ENCODE measurements at regions not wholly inside any gene's neighbourhood (a gene's known extent, or its start where the extent isn't known, plus 50 kb on each side); places are given as distances from the start of the nearest gene placed in this dataset.

DNA sequence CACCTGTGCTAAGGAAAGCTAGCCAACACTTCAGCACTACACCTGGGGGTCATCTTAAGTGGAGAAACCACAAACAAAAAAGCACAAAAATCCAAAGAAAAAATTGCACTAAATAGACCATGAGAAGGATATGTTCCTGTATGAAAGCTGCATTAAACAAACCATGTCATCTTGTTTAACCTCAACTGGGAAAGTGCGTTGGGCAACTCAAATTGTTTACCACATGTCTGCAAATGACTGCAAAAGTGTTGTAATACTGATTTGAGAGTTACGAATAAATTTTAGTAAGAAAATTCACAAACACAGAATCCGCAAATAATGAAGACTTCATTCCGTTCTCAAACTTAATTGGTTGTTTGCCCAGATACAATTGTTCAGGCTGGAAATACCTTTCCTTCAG lies 111.9 kb upstream of the EGFR start:
- POLR2A ChIA-PET: no interaction called here
- intact Hi-C loops (cut with DNase I, micrococcal nuclease): no loop called here
- CTCF ChIA-PET: interaction anchor here (1.0 kb wide), 1 partner anchor 118 kb away, joined by 3 read pairs; no protein-coding TSS in a partner anchor
- no peaks in the 10 kb centered on the region for H3K36me3 Mint-ChIP-seq (ENCODE audit: low read depth)
- H3K27ac Mint-ChIP-seq: no peak overlapping the region
- peaks cover 11% of the 10 kb centered on the region for H3K27me3 Mint-ChIP-seq
- H3K4me1 Mint-ChIP-seq: no peaks in the 10 kb centered on the region
- ATAC-seq: no peak
- H3K4me3 Mint-ChIP-seq: no peak overlapping the region
- H3K9me3 Mint-ChIP-seq (ENCODE audit: low read depth): no peaks in the 10 kb centered on the region
- DNase-seq: no peak

DNA sequence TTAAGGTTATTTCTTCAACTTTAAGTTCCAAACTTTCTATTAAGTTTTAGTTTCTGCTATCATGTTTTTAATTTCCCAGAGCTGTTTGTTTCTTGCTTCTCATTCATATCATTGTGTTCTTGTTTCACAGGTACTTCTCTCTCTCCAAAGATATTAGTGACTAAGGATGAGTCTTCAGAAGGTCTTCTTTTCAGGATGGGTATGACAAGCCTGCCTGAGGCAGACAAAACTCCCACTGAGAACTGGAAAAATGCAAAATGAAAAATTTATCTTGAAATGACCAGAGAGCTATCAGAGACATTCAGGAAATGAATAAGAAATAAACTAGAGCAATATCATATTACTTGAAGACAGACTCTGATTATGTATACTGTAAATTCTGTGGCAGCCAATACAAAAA lies 110.8 kb upstream of the EGFR start:
- DNase-seq: no peak
- no peak overlapping the region for H3K4me3 Mint-ChIP-seq
- H3K27me3 Mint-ChIP-seq: peaks cover 8% of the 10 kb centered on the region
- no peaks in the 10 kb centered on the region for H3K36me3 Mint-ChIP-seq (ENCODE audit: low read depth)
- no peak overlapping the region for H3K27ac Mint-ChIP-seq
- intact Hi-C loops (cut with DNase I, micrococcal nuclease): no loop called here
- ChIA-PET POLR2A (no interaction called here), CTCF (no interaction called here)
- H3K4me1 Mint-ChIP-seq: no peaks in the 10 kb centered on the region
- ATAC-seq: no peak
- H3K9me3 Mint-ChIP-seq (ENCODE audit: low read depth): no peaks in the 10 kb centered on the region

DNA sequence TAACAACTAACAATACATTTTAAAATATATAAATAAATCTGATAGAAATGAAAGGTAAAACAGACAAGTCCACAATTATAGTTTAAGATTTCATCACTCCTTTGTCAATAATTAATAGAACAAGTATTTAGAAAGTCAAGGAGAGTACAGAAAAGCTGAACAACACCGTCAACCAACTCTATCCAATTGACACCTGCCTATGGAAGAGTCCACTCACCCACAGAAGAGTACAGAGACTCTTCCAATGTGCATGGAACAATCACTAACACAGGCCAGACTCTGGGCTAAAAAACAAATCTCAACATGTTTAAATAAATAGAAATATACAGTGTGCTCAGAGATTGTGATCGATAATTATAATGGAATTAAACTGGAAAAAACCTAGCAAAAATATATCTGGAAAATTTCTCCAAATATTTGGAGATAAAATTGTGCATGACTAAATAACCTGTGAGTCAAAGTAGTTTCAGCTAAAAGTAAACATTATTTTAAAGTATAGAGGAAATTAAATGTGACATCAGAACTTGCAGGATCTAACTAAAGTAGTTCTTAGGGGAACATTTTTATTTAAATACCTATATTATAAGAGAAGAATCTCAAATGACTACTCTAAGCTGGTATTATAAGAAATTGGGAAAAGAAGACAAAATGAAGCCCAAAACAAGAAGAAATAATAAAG lies 109.9 kb upstream of the EGFR start:
- H3K27me3 Mint-ChIP-seq: peaks cover 6% of the 10 kb centered on the region

DNA sequence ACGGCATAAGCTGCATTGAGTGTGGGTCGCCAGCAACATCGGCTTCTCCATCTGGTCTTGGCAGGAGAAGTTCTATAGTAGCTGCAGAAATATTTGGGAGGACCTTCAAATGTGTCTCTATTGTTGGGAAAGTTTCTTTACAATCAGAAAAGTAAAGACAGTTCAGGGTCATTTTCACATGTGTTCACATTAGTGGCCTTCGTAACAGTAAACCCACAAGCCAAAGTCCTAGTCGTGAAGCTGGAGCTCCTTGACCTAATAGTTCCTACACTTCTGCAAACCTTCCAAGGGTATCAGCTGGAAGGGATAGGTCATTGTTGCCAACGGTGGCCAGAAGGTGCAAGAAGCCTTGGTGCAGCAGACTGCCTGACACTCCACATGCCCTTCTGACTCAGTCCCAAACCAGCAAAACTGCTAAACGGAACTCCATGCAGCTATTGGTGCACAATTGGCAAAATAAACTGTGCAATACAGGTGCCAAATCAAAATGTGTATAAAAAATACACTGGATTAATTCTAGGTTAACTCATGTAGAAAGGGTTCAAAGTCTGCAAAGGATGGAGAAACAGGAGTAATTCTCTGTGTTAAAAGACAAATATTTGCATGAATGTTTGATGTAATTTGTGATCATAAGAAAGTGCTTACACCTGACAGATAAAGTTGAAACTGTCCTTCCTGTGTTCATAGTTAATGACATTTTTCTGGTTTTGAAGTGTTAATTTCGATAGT lies 102.8 kb upstream of the EGFR start:
- Mint-ChIP-seq H3K4me3 (no peak overlapping the region), H3K9me3 (ENCODE audit: low read depth) (no peaks in the 10 kb centered on the region), H3K27me3 (peaks cover 7% of the 10 kb centered on the region), H3K36me3 (ENCODE audit: low read depth) (no peaks in the 10 kb centered on the region), H3K27ac (no peak overlapping the region), H3K4me1 (no peaks in the 10 kb centered on the region)
- DNase-seq (no peak), ATAC-seq (no peak)
- intact Hi-C loops (cut with DNase I, micrococcal nuclease): no loop called here
- ChIA-PET CTCF (no interaction called here), POLR2A (no interaction called here)

More for the DNA sequence above, 109.9 kb upstream of the EGFR start:
- DNase-seq: no peak
- intact Hi-C loops (cut with DNase I, micrococcal nuclease): no loop called here
- Mint-ChIP-seq H3K9me3 (ENCODE audit: low read depth) (no peaks in the 10 kb centered on the region), H3K27ac (no peak overlapping the region), H3K4me3 (no peak overlapping the region), H3K4me1 (no peaks in the 10 kb centered on the region), H3K36me3 (ENCODE audit: low read depth) (no peaks in the 10 kb centered on the region)
- ATAC-seq: no peak
- ChIA-PET POLR2A (no interaction called here), CTCF (no interaction called here)

DNA sequence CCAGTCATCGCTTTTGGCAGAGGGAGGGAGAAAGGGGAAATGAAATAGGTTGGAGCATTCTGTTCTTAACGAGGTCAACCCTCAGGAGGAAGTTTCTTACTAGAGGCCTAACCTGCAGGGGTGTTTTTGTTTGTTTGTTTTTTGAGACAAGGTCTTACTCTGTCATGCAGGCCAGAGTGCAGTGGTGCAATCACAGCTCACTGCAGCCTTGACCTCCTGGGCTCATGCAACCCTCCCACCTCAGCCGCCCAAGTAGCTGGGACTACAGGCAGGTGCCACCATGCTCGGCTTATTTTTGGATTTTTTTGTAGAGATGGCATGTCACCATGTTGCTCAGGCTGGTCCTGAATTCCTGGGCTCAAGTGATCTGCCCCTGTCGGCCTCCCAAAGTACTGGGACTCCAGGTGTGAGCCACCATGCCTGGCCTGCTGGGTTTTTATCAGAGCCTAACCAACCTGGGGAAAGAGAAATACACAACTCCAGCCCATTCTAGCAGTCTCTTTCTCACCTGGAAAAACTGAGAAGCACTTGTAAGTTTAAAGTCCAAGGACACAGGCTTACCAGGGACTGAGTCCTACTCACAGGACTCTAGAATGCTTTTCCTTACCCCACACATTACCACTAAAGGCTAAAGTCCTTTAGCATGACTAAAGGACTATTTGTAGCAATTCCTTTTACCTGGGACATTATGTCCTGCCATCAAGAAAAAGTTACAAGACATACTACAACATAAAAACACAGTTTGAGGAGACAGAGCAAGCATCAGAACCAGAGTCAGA lies 101.0 kb upstream of the EGFR start:
- no peak for DNase-seq
- intact Hi-C loops (cut with DNase I, micrococcal nuclease): no loop called here
- H3K4me3 Mint-ChIP-seq: no peak overlapping the region
- no peaks in the 10 kb centered on the region for H3K9me3 Mint-ChIP-seq (ENCODE audit: low read depth)
- H3K27me3 Mint-ChIP-seq: peaks cover 13% of the 10 kb centered on the region
- ChIA-PET POLR2A (no interaction called here), CTCF (no interaction called here)
- ATAC-seq: no peak
- H3K36me3 Mint-ChIP-seq (ENCODE audit: low read depth): no peaks in the 10 kb centered on the region
- no peaks in the 10 kb centered on the region for H3K4me1 Mint-ChIP-seq
- H3K27ac Mint-ChIP-seq: no peak overlapping the region

DNA sequence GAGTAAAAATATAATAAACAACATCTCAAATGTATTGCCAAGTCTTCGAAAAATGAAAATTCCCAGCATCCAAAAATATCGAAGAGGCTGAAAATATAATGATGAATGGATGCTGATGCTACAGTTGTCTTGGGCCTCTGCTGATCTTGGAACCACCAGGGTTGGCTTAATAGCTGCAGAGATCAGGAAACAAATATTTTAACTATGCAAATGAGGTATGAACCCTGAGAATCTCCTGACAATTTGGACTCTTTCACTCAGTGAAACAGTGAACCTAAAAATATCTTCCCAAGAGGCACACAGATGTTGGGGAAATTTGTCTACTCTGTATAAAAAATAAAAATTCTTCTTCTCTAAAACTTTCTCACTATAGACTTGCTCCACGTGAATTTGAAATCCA lies 97.7 kb upstream of the EGFR start:
- ChIA-PET CTCF (no interaction called here), POLR2A (no interaction called here)
- Mint-ChIP-seq H3K27me3 (peaks cover 15% of the 10 kb centered on the region), H3K9me3 (ENCODE audit: low read depth) (peaks cover 5% of the 10 kb centered on the region), H3K4me3 (no peak overlapping the region), H3K36me3 (ENCODE audit: low read depth) (no peaks in the 10 kb centered on the region), H3K4me1 (no peaks in the 10 kb centered on the region), H3K27ac (no peak overlapping the region)
- ATAC-seq (no peak), DNase-seq (no peak)
- intact Hi-C loops (cut with DNase I, micrococcal nuclease): no loop called here

DNA sequence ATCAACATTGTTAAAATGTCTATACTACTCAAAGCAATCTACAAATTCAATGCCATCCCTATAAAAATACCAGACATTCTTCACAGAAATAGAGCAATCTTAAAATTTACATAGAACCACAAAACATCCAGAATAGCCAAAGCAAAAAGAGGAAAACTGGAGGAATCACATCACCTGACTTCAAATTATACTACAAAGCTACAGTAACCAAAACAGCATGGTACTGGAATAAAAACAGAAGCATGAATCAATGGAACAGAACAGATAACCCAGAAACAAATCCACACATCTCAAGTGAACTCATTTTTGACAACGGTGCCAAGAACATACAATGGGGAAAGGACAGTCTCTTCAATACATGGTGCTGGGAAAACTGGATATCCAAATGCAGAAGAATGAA lies 87.3 kb upstream of the EGFR start:
- Mint-ChIP-seq H3K4me3 (no peak overlapping the region), H3K4me1 (peaks cover 5% of the 10 kb centered on the region), H3K27me3 (peaks cover 48% of the 10 kb centered on the region), H3K36me3 (ENCODE audit: low read depth) (no peaks in the 10 kb centered on the region), H3K9me3 (ENCODE audit: low read depth) (peaks cover 17% of the 10 kb centered on the region), H3K27ac (no peak overlapping the region)
- ATAC-seq (no peak), DNase-seq (no peak)
- intact Hi-C loops (cut with DNase I, micrococcal nuclease): no loop called here
- ChIA-PET POLR2A (no interaction called here), CTCF (no interaction called here)

DNA sequence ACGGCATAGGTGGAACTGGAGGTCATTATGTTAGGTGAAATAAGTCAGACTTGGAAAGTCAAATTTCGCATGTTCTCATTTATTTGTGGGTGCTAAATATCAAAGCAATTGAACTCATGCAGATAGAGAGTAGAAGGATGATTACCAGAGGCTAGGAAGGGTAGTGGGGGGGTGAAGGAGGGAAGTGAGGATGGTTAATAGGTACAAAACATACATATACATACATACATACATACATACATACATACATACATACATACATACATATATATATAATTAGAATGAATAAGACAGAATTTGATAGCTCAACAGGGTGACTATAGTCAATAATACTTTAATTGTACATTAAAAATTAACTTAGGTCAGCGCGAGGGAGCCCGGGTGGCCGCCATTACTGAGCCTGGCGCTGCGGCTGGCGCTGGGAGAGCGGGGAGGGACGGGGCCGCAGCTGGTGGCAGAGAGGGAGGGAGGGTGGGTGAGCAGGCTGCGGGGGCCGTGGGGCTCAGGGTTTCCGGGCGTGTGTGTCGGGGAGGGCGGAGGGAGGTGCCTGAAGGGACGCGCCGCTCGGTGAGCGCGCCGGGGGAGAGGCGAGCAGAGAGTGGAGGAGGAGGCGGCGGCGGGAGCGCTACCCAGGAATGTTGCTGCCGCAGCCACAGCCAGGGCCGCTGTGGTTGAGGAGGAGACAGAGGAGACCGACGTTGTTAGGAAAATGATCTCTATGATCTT lies 85.8 kb upstream of the EGFR start:
- DNase-seq (peak; percentile 19), ATAC-seq (no peak)
- Mint-ChIP-seq H3K9me3 (ENCODE audit: low read depth) (peaks cover 17% of the 10 kb centered on the region), H3K27ac (no peak overlapping the region), H3K36me3 (ENCODE audit: low read depth) (no peaks in the 10 kb centered on the region), H3K27me3 (peaks cover 55% of the 10 kb centered on the region), H3K4me1 (peaks cover 5% of the 10 kb centered on the region), H3K4me3 (no peak overlapping the region)
- ChIA-PET POLR2A (no interaction called here), CTCF (no interaction called here)
- intact Hi-C loops (cut with DNase I, micrococcal nuclease): no loop called here

DNA sequence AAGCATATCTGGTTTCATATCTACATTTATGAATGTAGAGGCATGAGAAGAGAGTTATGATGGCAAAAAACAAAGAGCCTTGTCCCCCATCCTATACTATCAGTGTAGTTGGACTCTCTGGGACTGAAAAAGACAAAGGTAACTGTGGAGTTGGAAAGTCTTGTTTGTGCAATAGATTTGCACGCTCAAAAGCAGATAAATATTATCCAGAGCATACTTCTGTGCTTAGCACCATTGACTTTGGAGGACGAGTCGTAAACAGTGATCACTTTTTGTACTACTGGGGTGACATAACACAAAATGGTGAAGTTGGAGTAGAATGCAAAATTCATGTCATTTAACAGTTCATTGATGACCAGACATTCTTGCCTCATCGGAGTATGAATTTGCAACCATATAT lies 85.2 kb upstream of the EGFR start:
- Mint-ChIP-seq H3K4me1 (peaks cover 5% of the 10 kb centered on the region), H3K4me3 (no peak overlapping the region), H3K36me3 (ENCODE audit: low read depth) (no peaks in the 10 kb centered on the region), H3K9me3 (ENCODE audit: low read depth) (peaks cover 17% of the 10 kb centered on the region), H3K27ac (no peak overlapping the region), H3K27me3 (peaks cover 54% of the 10 kb centered on the region)
- intact Hi-C loops (cut with DNase I, micrococcal nuclease): no loop called here
- ChIA-PET POLR2A (no interaction called here), CTCF (no interaction called here)
- no peak for ATAC-seq
- no peak for DNase-seq

DNA sequence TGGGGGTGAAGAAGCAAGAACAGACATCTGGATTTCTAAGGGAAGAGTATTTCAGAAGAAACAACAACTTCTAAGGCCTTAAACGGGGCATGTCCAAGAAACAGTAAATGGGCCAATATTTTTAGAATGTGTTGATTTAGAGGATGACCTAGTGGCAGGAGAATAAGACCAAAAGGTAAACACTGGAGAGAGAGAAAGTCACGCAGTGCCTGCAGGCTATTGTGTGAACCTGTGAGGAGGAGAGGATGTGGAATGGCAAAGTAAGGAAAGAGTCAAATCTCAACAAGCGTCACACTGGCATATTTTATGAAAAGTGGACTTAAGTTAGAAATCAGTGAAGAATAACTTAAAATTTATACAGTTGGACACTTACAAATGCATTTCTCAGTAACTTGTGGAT lies 78.1 kb upstream of the EGFR start:
- Mint-ChIP-seq H3K4me3 (no peak overlapping the region), H3K9me3 (ENCODE audit: low read depth) (peaks cover 7% of the 10 kb centered on the region), H3K36me3 (ENCODE audit: low read depth) (no peaks in the 10 kb centered on the region), H3K4me1 (no peaks in the 10 kb centered on the region), H3K27me3 (peaks cover 15% of the 10 kb centered on the region), H3K27ac (no peak overlapping the region)
- ChIA-PET CTCF (no interaction called here), POLR2A (no interaction called here)
- intact Hi-C loops (cut with DNase I, micrococcal nuclease): no loop called here
- DNase-seq (no peak), ATAC-seq (no peak)

DNA sequence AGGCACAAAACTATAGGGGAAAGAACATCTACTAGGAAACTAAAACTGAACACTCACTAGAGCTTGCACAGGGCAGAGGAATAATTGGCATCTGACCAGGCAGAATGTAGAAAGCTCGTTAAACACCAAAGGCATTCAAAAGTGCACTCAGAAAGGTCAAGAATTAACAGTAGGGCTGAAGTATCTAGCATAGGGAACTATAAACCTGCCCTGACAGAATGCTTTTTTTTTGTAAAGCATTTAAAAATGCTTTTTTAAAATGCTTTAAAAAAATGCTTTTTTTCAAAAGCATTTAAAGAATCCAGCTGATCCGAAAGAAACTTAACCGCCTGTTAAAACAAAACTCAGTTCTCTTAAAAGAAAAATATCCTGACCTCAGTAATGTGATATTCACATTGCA lies 74.6 kb upstream of the EGFR start:
- POLR2A ChIA-PET: no interaction called here
- Mint-ChIP-seq H3K9me3 (ENCODE audit: low read depth) (peaks cover 7% of the 10 kb centered on the region), H3K36me3 (ENCODE audit: low read depth) (no peaks in the 10 kb centered on the region), H3K4me3 (no peak overlapping the region), H3K4me1 (no peaks in the 10 kb centered on the region), H3K27me3 (peaks cover 4% of the 10 kb centered on the region), H3K27ac (no peak overlapping the region)
- CTCF ChIA-PET: no interaction called here
- intact Hi-C loops (cut with DNase I, micrococcal nuclease): no loop called here
- DNase-seq (no peak), ATAC-seq (no peak)

DNA sequence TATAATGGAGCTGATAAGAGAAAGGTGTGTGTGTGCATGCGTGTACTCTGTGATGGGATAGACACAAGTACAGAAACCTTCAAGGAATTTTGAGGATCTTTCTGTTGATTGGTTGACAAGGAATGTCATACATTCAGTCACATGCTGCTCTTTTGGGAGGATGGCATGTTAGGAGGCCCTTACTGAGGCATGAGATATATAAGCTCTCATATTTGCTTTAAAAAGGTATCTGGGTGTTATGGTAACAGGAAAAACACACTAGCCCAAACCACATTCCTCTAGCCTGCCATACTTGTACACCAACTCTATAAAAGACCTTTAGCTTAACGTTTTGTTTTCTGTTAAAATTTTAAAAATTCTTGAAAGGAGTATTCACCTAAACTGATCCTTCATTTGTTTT lies 72.5 kb upstream of the EGFR start:
- intact Hi-C loops (cut with DNase I, micrococcal nuclease): no loop called here
- no peak overlapping the region for H3K27ac Mint-ChIP-seq
- H3K36me3 Mint-ChIP-seq (ENCODE audit: low read depth): no peaks in the 10 kb centered on the region
- H3K27me3 Mint-ChIP-seq: peaks cover 2% of the 10 kb centered on the region
- ChIA-PET POLR2A (no interaction called here), CTCF (no interaction called here)
- no peaks in the 10 kb centered on the region for H3K4me1 Mint-ChIP-seq
- H3K4me3 Mint-ChIP-seq: no peak overlapping the region
- ATAC-seq (no peak), DNase-seq (no peak)
- peaks cover 6% of the 10 kb centered on the region for H3K9me3 Mint-ChIP-seq (ENCODE audit: low read depth)
